Type B pancreatic cell (in vitro differentiated cells): ENCODE measurements at regions not wholly inside any gene's neighbourhood (a gene's known extent, or its start where the extent isn't known, plus 50 kb on each side); places are given as distances from the start of the nearest gene placed in this dataset.

Source experiments
- DNase-seq: peaks from one replicate; pipeline ENCODE4 v3.0.0; 2021; ENCODE audit warnings: mixed read lengths; ENCODE audit not compliant: unreplicated experiment; ENCODE audit errors: extremely low spot score
- H3K27ac Mint-ChIP-seq: 2 replicates; pipeline ENCODE4 v1.8.0; 2021; ENCODE audit warnings: mild to moderate bottlenecking, mixed read lengths
- H3K27me3 Mint-ChIP-seq: 2 replicates; pipeline ENCODE4 v1.8.0; 2021; ENCODE audit warnings: mixed read lengths
- H3K36me3 Mint-ChIP-seq: 2 replicates; pipeline ENCODE4 v1.8.0; 2021; ENCODE audit warnings: mixed read lengths
- H3K4me1 Mint-ChIP-seq: one replicate; pipeline ENCODE4 v1.8.0; 2021; ENCODE audit warnings: mixed read lengths; ENCODE audit not compliant: unreplicated experiment
- H3K4me3 Mint-ChIP-seq: 2 replicates; pipeline ENCODE4 v1.8.0; 2021; ENCODE audit warnings: mild to moderate bottlenecking, mixed read lengths
- H3K9me3 Mint-ChIP-seq: 2 replicates; pipeline ENCODE4 v1.8.0; 2021; ENCODE audit warnings: mixed read lengths
- CTCF ChIP-seq: fragments of 200-600 bp; sonication (generic); conservative IDR thresholded peaks from 2 replicates; pipeline ENCODE4 v1.5.0; 2021; ENCODE audit warnings: antibody characterized with exemption, mild to moderate bottlenecking

GRCh38 chrX:43068639-43069038 is 290.7 kb upstream of the PPP1R2C start:
- H3K27me3 Mint-ChIP-seq, result no peaks in the 10 kb centered on the region
- H3K36me3 Mint-ChIP-seq, result no peaks in the 10 kb centered on the region
- TF ChIP-seq CTCF, result no peak
- no peak for DNase-seq
- H3K4me1 Mint-ChIP-seq, result no peaks in the 10 kb centered on the region
- no peak overlapping the region for H3K4me3 Mint-ChIP-seq
- no peak overlapping the region for H3K27ac Mint-ChIP-seq
- H3K9me3 Mint-ChIP-seq, result no peaks in the 10 kb centered on the region

- Mint-ChIP-seq H3K36me3 (no peaks in the 10 kb centered on the region), H3K27me3 (no peaks in the 10 kb centered on the region), H3K4me1 (no peaks in the 10 kb centered on the region), H3K4me3 (no peak overlapping the region), H3K27ac (no peak overlapping the region), H3K9me3 (no peaks in the 10 kb centered on the region)
- no peak for TF ChIP-seq CTCF
- no peak for DNase-seq
Observed at GRCh38 chrX:43083016-43083415, 305.1 kb upstream of the PPP1R2C start.

GRCh38 chrX:43087830-43088229 is 309.9 kb upstream of the PPP1R2C start:
- Mint-ChIP-seq H3K4me3 (no peak overlapping the region), H3K9me3 (no peaks in the 10 kb centered on the region), H3K27me3 (no peaks in the 10 kb centered on the region), H3K27ac (no peak overlapping the region), H3K4me1 (no peaks in the 10 kb centered on the region), H3K36me3 (no peaks in the 10 kb centered on the region)
- no peak for TF ChIP-seq CTCF
- no peak for DNase-seq

GRCh38 chrX:43096830-43097229 is 318.9 kb upstream of the PPP1R2C start:
- Mint-ChIP-seq H3K36me3 (no peaks in the 10 kb centered on the region), H3K27ac (no peak overlapping the region), H3K27me3 (no peaks in the 10 kb centered on the region), H3K4me1 (no peaks in the 10 kb centered on the region), H3K4me3 (no peak overlapping the region), H3K9me3 (no peaks in the 10 kb centered on the region)
- no peak for TF ChIP-seq CTCF
- DNase-seq, result no peak

GRCh38 chrX:43106009-43106408 is 328.0 kb upstream of the PPP1R2C start:
- TF ChIP-seq CTCF, result no peak
- no peak overlapping the region for H3K4me3 Mint-ChIP-seq
- H3K36me3 Mint-ChIP-seq, result no peaks in the 10 kb centered on the region
- no peaks in the 10 kb centered on the region for H3K9me3 Mint-ChIP-seq
- no peak overlapping the region for H3K27ac Mint-ChIP-seq
- DNase-seq, result no peak
- no peaks in the 10 kb centered on the region for H3K4me1 Mint-ChIP-seq
- H3K27me3 Mint-ChIP-seq, result no peaks in the 10 kb centered on the region

GRCh38 chrX:43108828-43109227 is 330.9 kb upstream of the PPP1R2C start:
- DNase-seq, result no peak
- no peak overlapping the region for H3K4me3 Mint-ChIP-seq
- no peaks in the 10 kb centered on the region for H3K4me1 Mint-ChIP-seq
- H3K27ac Mint-ChIP-seq, result no peak overlapping the region
- H3K27me3 Mint-ChIP-seq, result no peaks in the 10 kb centered on the region
- no peaks in the 10 kb centered on the region for H3K9me3 Mint-ChIP-seq
- TF ChIP-seq CTCF, result no peak
- no peaks in the 10 kb centered on the region for H3K36me3 Mint-ChIP-seq
